Sigmoid colon (tissue), 6 donors: ENCODE measurements at regions not wholly inside any gene's neighbourhood (a gene's known extent, or its start where the extent isn't known, plus 50 kb on each side); places are given as distances from the start of the nearest gene placed in this dataset.

ENCODE experiments used
- DNase-seq: peaks from one replicate; pipeline ENCODE4 v3.0.0-alpha.2; 2019
- H3K27ac ChIP-seq, 4 donors: fragments of 200-600 bp; sonication (generic); one replicate each; pipeline ENCODE4 v1.5.1; 2016 to 2019; ENCODE audit warnings: mild to moderate bottlenecking in 1 of 4
- H3K27me3 ChIP-seq, 3 donors: fragments of 200-600 bp; sonication (generic); one replicate each; pipeline ENCODE4 v1.5.1; 2019; ENCODE audit warnings: mild to moderate bottlenecking in 1 of 3
- H3K36me3 ChIP-seq, 4 donors: fragments of 200-600 bp; sonication (generic); one replicate each; pipeline ENCODE4 v1.5.1; 2016 to 2019
- H3K4me1 ChIP-seq, 4 donors: fragments of 200-600 bp; sonication (generic); one replicate each; pipeline ENCODE4 v1.5.1; 2017 to 2019
- H3K4me3 ChIP-seq, 4 donors: fragments of 200-600 bp; sonication (generic); one replicate each; pipeline ENCODE4 v1.5.1; 2017 to 2019; ENCODE audit warnings: mild to moderate bottlenecking in 2 of 4, moderate library complexity in 1 of 4
- H3K9me3 ChIP-seq, 4 donors: fragments of 200-600 bp in 3 of 4; sonication (generic) in 3 of 4; one replicate each; pipeline versions ENCODE4 v1.5.1 to v1.6.1; 2013 to 2019
- CTCF ChIP-seq, 4 experiments: fragments of 450-650 bp in 3 of 4; fragments of 200-600 bp in 1 of 4; IDR thresholded peaks; one replicate each; pipeline ENCODE4 v1.5.1; 2016 to 2019; ENCODE audit warnings: antibody characterized with exemption in 4 of 4, mild to moderate bottlenecking in 3 of 4, moderate library complexity in 2 of 4
- EP300 ChIP-seq, 4 donors: sonication (generic); formaldehyde crosslinking; IDR thresholded peaks; one replicate each; pipeline ENCODE4 v1.6.1; 2017; ENCODE audit warnings: antibody characterized with exemption in 4 of 4
- POLR2A ChIP-seq, 2 donors: fragments of 450-650 bp; IDR thresholded peaks; one replicate each; pipeline ENCODE4 v1.6.1; 2016; ENCODE audit warnings: antibody characterized with exemption in 2 of 2, mild to moderate bottlenecking in 2 of 2, moderate library complexity in 2 of 2
- POLR2AphosphoS5 ChIP-seq, 4 donors: sonication (generic); formaldehyde crosslinking; IDR thresholded peaks; one replicate each; pipeline ENCODE4 v1.6.1; 2017; ENCODE audit warnings: antibody characterized with exemption in 4 of 4
- WGBS, 2 donors: extraction: QIAGEN DNeasy Blood & Tissue Kit; methylation state at CpG; one replicate each; pipeline ENCODE4 v1.1.7; 2013; 5-methylcytosine and 5-hydroxymethylcytosine counted together
- intact Hi-C: fragments of 100-400 bp; cut with DNase I; formaldehyde crosslinking; loops from one replicate; pipeline ENCODE4 v1.15.1; 2023
- donor health status: healthy with polysubstance abuse.
- donor health status: healthy.

- Histone ChIP-seq H3K4me3 (no peak overlapping the region), H3K4me1 (no peaks in the 10 kb centered on the region), H3K27ac (no peak overlapping the region), H3K36me3 (no peaks in the 10 kb centered on the region), H3K27me3 (no peaks in the 10 kb centered on the region), H3K9me3 (no peaks in the 10 kb centered on the region)
- DNase-seq: no peak
- 83 to 88% methylated on average over 5 of the region's 5 CpGs for WGBS, 2 donors
- intact Hi-C loops: no loop called here
- no peak for TF ChIP-seq POLR2AphosphoS5 (IDR thresholded peaks at IDR 0.05)
- no peak for TF ChIP-seq CTCF (IDR thresholded peaks at IDR 0.05)
- TF ChIP-seq POLR2A (IDR thresholded peaks at IDR 0.05): no peak
- no peak for TF ChIP-seq EP300 (IDR thresholded peaks at IDR 0.05)
These were observed 391.6 kb upstream of the LRATD1 start for GRCh38 chr2:14240868-14241267.

- intact Hi-C loops: no loop called here
- H3K27ac ChIP-seq: no peak overlapping the region
- H3K27me3 ChIP-seq: no peaks in the 10 kb centered on the region
- no peak for DNase-seq
- no peaks in the 10 kb centered on the region for H3K9me3 ChIP-seq
- no peak overlapping the region for H3K4me3 ChIP-seq
- H3K4me1 ChIP-seq: no peaks in the 10 kb centered on the region
- no peaks in the 10 kb centered on the region for H3K36me3 ChIP-seq
- no peak for TF ChIP-seq CTCF (IDR thresholded peaks at IDR 0.05)
- no peak for TF ChIP-seq EP300 (IDR thresholded peaks at IDR 0.05)
- TF ChIP-seq POLR2A (IDR thresholded peaks at IDR 0.05): no peak
- TF ChIP-seq POLR2AphosphoS5 (IDR thresholded peaks at IDR 0.05): no peak
These were observed 386.6 kb upstream of the LRATD1 start for GRCh38 chr2:14245901-14246300.

- H3K4me1 ChIP-seq: no peaks in the 10 kb centered on the region
- H3K27me3 ChIP-seq: no peaks in the 10 kb centered on the region
- H3K36me3 ChIP-seq: no peaks in the 10 kb centered on the region
- intact Hi-C loops: no loop called here
- 92 to 95% methylated on average over 18 of the region's 18 CpGs for WGBS, 2 donors
- no peak overlapping the region for H3K27ac ChIP-seq
- H3K4me3 ChIP-seq: no peak overlapping the region
- TF ChIP-seq CTCF (IDR thresholded peaks at IDR 0.05) (no peak), POLR2A (IDR thresholded peaks at IDR 0.05) (no peak), EP300 (IDR thresholded peaks at IDR 0.05) (no peak), POLR2AphosphoS5 (IDR thresholded peaks at IDR 0.05) (no peak)
- no peak for DNase-seq
- no peaks in the 10 kb centered on the region for H3K9me3 ChIP-seq
These were observed 377.2 kb upstream of the LRATD1 start for GRCh38 chr2:14255135-14255820.

- H3K27me3 ChIP-seq: no peaks in the 10 kb centered on the region
These were observed 375.6 kb upstream of the LRATD1 start for GRCh38 chr2:14256890-14257289.

More at GRCh38 chr2:14256890-14257289, 375.6 kb upstream of the LRATD1 start:
- Histone ChIP-seq H3K4me3 (no peak overlapping the region), H3K9me3 (no peaks in the 10 kb centered on the region), H3K4me1 (no peaks in the 10 kb centered on the region), H3K27ac (no peak overlapping the region), H3K36me3 (no peaks in the 10 kb centered on the region)
- no peak for TF ChIP-seq POLR2A (IDR thresholded peaks at IDR 0.05)
- TF ChIP-seq CTCF (IDR thresholded peaks at IDR 0.05): no peak
- no peak for TF ChIP-seq EP300 (IDR thresholded peaks at IDR 0.05)
- TF ChIP-seq POLR2AphosphoS5 (IDR thresholded peaks at IDR 0.05): no peak
- no peak for DNase-seq
- 85 to 92% methylated on average over 5 of the region's 5 CpGs for WGBS, 2 donors
- intact Hi-C loops: no loop called here
